HCEC 1CT (cell line): ENCODE measurements at regions not wholly inside any gene's neighbourhood (a gene's known extent, or its start where the extent isn't known, plus 50 kb on each side); places are given as distances from the start of the nearest gene placed in this dataset.
"Not testable (repeated sequence)": the region's sequence is repeated elsewhere in the genome, so short reads cannot be mapped to it uniquely, and the experiment has no call there.

Experiments
- DNase-seq: peaks from one replicate; pipeline ENCODE4 v3.0.0-alpha.2; 2017

GRCh38 chr14:43140453-43140852, 1366.6 kb downstream of the FSCB start:
- no peak for DNase-seq

- no peak for DNase-seq
These were observed 1371.1 kb downstream of the FSCB start for GRCh38 chr14:43135877-43136411.

DNA sequence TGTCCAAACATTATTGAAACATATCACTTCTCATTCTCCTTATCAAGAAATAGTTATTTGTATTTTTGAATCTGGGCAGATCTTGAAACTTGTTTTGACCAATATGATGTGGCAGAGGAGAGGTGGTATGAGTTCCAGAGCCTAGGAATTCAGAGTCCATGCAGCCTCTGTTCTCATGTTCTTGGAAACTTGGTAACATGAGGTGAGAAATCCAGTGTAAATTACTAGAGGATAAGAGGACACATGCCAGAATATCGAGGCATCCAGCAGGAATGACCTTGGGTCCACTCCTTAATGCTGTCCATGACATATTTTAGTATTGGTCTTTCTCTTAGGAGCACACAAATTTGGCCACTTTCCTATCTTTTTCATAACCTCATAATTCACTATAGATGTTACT, 1374.6 kb downstream of the FSCB start:
- no peak for DNase-seq

DNA sequence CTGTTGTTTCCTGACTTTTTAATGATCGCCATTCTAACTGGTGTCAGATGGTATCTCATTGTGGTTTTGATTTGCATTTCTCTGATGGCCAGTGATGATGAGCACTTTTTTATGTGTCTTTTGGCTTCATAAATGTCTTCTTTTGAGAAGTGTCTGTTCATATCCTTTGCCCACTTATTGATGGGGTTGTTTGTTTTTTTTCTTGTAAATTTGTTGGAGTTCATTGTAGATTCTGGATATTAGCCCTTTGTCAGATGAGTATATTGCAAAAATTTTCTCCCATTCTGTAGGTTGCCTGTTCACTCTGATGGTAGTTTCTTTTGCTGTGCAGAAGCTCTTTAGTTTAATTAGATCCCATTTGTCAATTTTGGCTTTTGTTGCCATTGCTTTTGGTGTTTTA, 1378.7 kb downstream of the FSCB start:
- not testable (repeated sequence) for DNase-seq

DNA sequence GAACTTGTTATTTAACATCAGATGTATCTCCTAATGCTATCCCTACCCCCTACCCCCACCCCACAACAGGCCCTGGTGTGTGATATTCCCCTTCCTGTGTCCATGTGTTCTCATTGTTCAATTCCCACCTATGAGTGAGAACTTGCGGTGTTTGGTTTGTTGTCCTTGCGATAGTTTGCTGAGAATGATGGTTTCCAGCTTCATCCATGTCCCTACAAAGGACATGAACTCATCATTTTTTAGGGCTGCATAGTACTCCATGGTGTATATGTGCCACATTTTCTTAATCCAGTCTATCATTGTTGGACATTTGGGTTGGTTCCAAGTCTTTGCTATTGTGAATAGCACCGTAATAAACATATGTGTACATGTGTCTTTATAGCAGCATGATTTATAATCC, 1379.2 kb downstream of the FSCB start:
- DNase-seq = not testable (repeated sequence)

GRCh38 chr14:43123544-43123943, 1383.5 kb downstream of the FSCB start:
- no peak for DNase-seq

DNA sequence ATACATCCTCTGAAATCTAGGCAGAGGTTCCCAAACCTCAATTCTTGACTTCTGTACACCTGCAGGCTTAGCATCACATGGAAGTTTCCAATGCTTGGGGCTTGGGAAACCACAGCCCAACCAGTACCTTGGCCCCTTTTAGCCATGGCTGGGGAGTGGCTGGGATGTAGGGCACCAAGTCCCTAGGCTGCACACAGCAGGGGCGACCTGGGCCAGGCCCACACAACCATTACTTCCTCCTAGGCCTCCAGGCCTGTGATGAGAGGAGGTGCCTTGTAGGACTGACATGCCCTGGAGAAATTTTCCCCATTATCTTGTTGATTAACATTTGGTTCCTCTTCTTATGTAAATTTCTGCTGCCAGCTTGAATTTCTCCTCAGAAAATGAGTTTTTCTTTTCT, 1387.4 kb downstream of the FSCB start:
- no peak for DNase-seq

DNA sequence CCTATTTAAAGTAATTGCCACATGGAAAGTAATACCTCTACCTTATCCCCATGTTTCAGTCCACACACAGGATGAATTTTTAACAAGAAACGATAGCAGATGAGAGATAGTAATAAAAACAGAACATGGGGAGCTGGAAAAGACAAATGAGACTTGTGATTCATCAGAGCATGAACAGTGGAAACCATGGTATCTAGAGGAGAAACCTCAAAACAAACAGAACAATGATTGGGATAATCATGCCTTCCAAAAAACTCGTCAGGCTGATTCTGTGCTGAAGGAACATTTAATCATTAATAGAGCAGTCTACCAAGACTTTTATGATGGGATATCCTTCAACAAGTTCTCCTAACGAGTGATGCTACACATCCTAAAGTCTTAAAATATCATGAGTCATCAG, 1390.7 kb downstream of the FSCB start:
- DNase-seq = no peak

DNA sequence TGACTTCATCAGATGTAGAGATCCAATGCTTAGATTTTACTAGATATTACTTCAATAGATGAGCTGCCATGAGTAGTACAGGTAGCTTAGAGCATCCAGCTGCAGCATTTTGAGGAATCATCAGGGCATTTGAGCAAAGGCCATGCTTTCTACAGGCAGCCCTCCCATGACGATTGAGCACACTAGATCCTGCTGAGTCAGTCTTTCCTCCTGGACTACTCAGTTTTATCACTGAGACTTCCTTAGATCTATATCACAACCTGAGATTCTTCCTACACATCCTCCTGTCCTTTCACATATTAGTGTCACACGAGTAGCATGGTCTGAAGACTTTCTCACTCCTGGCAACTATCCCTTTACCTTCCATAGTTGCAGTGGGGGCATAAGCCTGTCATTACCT, 1401.8 kb downstream of the FSCB start:
- no peak for DNase-seq

DNA sequence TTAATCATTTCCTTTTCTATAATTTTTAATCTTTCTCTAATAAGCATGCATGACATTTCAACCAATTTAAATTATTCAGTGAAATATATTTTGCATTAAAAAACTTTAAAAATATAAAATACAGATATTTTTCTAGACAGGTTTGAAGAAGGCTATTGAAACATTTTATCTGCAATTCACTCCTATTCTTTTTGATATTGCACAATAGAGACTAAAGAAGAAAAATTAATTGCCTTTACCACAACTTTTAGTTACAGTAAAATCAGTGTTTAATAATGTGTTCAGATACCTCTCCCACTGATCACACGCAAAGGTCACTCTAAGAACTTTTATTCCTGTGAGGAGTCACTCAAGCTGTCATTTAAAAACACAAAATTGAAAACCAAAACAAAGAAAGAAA, 1416.7 kb downstream of the FSCB start:
- DNase-seq = no peak

DNA sequence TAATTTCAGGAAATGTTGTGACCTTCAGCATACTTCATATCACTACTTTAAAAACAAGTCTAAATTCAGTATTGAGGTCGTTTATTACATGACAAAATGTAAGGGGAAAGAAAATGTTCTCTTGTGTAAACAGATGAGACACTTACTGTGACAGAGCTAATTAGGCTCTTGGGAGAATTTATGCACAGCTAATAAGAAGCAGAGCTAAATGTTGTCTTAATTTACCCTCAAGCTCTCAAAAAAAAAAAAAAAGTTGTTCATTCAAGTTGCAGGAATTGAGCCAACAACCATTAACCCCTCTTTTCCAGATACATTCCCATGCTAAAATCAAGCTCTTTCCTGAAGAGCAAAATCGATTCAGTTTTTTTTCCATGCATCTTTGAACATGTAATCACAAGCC, 1419.4 kb downstream of the FSCB start:
- DNase-seq = no peak

DNA sequence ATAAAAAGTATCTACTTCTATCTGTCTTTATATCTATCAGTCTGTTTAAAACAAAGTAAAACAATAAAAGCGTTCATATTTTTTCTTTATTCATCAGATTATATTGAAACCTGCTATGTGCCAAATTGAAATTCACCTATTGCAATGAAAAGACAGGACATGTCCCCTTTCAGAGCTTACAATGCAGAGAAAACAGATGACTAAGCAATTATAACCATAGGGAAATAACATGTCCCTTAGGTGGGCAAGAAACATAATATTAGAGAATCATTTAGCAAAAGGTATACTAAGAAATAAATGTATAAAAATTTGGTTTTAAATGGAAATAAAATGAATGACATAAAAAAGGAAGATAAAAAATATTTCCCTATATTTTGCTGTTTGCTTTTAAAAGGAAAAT, 1421.3 kb downstream of the FSCB start:
- no peak for DNase-seq

GRCh38 chr14:43067372-43067771, 1439.7 kb downstream of the FSCB start:
- not testable (repeated sequence) for DNase-seq

GRCh38 chr14:43056106-43056505, 1449.4 kb downstream of the LRFN5 start:
- no peak for DNase-seq

DNA sequence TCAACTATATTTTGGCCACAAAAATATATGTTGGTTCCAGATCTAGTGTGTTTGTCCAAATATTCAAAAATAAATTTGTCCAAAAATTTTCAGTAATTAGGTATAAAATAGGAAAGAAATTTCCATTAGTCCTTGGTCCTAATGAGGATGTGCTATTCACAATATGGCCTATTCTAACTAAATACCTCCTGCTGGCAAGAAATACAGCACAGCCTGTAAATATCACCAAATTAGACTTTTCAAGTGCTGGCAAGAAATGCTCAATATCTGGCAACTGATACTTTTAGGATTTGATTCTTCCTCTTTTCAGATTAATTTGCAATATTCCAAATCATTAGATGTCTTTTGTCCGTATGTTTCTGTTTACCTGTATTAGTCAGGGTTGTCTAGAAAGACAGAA, 1446.2 kb downstream of the LRFN5 start:
- no peak for DNase-seq

DNA sequence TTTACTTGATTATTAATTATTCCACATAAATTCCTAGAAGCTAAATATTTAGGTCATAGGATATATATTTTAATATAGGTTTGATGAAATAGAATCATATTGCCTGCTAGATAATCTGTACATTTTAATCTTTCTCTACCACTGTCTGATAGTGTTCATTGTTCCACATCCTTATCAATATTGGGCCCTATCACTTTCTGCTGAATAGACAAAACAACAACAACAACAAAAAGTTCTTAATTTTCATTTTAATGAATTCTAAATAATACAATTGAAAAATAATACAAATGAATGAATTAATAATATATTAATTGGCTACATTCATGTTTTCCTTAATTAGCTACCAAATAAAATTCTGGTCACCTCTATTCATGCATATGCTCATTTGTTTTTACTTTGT, 1437.2 kb downstream of the LRFN5 start:
- DNase-seq = no peak

- DNase-seq = no peak
These were observed 1435.7 kb downstream of the LRFN5 start for GRCh38 chr14:43042408-43042807.

- no peak for DNase-seq
These were observed 1435.3 kb downstream of the LRFN5 start for GRCh38 chr14:43041976-43042375.

GRCh38 chr14:43041207-43041606, 1434.5 kb downstream of the LRFN5 start:
- no peak for DNase-seq

DNA sequence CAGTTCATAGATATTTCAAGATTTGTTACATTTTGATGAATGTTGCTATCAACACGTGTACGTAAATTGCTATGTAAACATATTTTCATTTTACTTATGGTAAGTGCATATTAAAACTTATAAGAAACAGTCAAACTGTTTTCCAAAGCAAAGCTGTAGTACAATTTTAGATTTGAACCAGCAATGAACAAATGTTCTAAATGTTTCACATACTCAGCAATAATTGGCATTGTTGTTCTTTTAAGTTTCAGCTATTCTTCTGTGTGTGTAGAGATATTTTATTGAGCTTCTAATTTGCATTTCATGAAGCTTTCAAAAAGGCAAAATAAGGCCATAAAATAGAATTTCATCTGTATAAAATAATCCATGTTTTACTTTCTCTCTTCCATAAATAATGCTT, 1433.2 kb downstream of the LRFN5 start:
- no peak for DNase-seq

GRCh38 chr14:43031598-43031997, 1424.9 kb downstream of the LRFN5 start:
- no peak for DNase-seq

DNA sequence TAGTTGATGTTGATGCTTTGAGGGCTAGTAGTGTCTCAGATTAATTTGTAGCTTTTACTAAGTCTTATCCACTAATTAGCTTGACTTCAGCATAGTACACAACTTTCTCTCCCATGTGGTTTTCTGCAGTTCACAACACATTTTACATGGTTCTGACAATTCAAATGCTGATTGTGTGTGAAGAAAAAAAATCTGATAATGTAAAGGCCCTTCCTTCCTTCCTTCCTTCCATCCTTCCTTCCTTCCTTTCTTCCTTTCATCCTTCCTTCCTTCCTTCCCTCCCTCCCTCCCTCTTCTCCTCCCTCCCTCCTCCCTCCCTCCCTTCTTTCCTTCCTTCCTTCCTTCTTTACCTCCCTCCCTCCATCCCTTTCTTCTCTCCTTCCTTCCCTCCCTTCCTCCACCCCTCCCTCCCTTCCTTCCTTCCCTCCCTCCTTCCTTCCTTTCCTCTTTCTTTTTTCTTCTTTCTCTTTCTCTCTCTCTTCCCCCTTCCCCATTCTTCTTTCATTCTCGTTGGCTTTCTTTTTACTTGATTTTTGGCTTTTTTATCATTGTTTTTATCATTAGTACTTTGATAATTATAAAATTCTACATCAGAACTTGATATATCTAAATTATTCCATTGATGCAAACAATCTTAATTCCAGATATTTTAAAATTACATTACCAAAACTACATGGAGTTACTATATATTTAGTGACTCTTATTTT, 1415.6 kb downstream of the LRFN5 start:
- no peak for DNase-seq

DNA sequence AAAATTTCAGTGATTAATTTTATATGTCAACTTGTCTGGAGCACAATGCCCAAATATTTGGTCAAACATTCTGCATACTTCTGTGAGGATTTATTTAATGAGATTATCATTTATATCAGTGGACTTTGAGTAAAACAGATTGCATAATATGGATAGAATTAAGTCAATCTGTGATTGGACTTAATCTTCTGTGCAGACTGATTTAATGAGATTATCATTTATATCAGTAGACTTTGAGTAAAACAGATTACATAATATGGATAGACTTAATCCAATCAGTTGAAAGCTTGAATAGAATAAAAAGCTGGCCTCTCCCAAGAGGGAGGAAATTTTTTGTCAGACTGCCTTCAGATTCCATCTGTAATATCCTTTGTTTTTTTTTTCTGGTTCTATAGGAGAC, 1413.2 kb downstream of the LRFN5 start:
- no peak for DNase-seq

DNA sequence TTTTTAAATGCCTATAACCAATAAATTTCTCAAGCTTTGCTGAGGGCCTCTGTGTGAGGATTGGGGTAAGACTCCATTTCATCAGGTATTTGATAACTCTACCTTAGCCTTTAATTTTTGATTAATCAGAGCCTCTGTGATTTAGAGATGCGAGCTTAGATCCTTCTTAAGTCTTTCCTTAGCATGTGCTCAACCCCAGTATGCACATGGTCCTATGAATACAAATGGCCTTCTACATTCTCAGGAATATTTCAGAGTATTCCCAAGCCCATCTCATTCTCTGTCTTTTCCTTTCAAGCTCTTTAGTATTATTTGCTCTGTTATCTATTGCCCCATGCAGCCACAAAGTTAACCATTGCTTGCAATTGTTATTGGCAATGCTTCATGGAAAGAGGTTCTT, 1407.7 kb downstream of the LRFN5 start:
- DNase-seq = no peak

GRCh38 chr14:43012817-43013216, 1406.1 kb downstream of the LRFN5 start:
- no peak for DNase-seq
